GM21390 (cell line): ENCODE measurements at regions not wholly inside any gene's neighbourhood (a gene's known extent, or its start where the extent isn't known, plus 50 kb on each side); places are given as distances from the start of the nearest gene placed in this dataset.

Source experiments
- ATAC-seq: cut with Tn5 transposase; IDR thresholded peaks from one replicate; pipeline ENCODE4 v1.9.1; 2021; ENCODE audit not compliant: unreplicated experiment

DNA sequence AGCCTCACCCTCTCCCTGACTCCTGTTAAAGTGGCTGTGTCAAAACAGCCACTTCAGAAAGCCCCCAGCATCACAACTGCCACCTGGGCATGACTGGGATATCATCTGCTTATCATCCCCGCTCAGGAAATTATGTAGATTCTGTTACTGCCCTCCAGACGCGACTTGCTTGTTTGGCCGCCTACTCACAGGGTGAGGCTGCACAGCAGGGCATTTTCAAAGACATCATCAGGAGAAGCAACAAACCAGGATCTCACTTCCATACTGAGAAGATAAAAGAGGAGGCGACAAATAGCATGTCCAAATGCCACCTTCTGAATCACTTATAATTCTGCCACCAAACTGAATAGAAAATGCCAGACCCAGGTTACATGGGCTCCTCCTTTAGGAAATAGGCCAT, 94.8 kb downstream of the MIS18A start:
- ATAC-seq = no peak

GRCh38 chr21:32183396-32183795, 95.5 kb downstream of the MIS18A start:
- ATAC-seq = no peak

- ATAC-seq = no peak
These were observed 96.4 kb downstream of the MIS18A start for GRCh38 chr21:32182449-32182848.

DNA sequence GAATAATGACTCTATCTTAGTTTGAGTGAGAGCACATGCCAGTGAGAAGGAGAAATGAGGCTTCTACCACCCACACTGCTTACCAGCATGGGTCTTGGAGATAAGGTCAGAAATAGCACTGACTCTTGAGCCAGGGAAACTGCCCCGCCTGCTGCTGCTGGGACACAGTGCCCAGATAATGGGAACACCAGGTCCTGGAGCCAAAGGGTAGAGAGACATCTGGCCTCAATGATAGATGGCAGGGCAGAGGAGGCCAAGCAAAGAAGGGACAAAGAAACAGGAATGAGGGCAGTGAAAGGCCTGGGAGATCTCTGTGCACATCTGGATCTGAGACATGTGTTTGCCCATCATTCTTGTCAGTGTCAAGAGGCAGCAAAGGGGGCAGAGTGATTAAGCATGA, 97.4 kb downstream of the MIS18A start:
- no peak for ATAC-seq

- ATAC-seq = no peak
These were observed 104.0 kb downstream of the MIS18A start for GRCh38 chr21:32174819-32175218.

GRCh38 chr21:32173121-32173724, 105.6 kb downstream of the MIS18A start:
- ATAC-seq = no peak

DNA sequence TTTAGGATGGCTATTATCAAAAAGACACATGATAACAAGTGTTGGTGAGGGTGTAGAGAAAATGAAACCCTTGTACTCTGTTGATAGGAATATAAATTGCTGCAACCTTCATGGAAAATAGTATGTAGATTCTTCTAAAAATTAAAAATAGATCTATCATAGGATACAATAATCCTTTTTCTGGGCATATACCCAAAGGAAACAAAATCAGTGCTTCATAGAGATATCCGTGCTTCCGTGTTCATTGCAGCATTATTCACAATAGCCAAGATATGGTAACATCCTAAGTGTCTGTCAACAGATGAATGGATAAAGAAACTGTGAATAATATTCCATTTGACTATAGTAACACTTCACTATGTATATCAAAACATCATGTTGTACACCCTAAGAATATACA, 106.7 kb downstream of the MIS18A start:
- ATAC-seq = no peak

DNA sequence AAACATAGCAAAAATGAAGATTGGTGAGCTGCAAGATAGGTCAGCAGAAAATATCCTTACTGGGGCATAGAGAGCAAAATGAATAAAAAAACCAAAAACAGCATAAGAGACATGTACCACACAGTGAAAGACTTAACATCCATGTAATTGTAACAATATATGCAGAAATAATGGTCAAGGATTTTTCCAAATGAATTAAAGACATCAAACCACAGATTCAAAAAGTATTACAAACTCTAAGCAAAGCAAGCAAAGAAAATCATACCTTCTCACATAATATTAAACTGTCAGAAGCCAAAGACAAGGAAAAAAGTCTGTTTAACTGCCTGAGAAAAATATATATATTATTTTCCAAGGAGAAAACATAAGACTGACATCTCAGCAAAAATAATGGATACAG, 111.3 kb downstream of the MIS18A start:
- ATAC-seq = no peak

DNA sequence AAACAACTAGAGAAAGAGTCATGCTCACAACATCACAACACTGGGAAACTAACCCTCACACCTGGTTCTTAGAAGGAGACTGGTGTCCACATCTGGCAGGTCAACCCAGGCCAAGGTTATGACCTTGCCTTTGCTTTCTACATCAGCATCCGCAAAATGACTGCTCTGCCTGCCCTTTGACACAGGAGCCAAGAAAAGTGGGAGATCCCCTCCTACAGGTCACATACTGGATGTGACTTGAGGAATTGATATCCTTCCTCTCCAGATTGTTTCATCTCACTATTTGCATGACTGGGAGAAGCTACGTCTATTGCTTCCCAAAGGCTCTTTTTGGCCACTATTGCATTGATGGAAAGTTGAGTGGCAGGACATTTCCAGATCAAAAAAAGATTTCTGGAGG, 115.5 kb downstream of the MIS18A start:
- ATAC-seq = no peak

- no peak for ATAC-seq
These were observed 116.0 kb downstream of the MIS18A start for GRCh38 chr21:32162727-32163320.

DNA sequence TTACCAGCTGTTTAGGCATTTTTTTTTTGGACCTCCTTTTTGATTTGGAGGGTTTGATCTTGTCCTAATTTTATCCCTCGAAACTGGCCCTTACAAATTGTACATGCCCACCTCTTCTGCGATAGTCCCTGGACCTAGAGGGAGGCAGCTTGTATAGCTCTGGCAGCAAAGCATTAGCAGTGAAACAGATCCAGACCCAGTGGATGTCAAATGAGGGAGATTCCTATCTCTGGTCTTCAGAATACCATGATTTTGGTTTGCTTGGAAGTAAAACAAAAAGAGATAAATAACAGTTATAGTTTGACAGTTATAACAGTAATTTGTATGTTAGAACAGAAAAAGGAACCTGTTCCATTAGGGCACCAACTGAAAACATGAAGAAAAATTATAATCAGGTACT, 123.6 kb downstream of the MIS18A start:
- ATAC-seq = no peak

GRCh38 chr21:32147041-32147440, 131.8 kb downstream of the MIS18A start:
- no peak for ATAC-seq

- no peak for ATAC-seq
These were observed 134.0 kb downstream of the MIS18A start for GRCh38 chr21:32144851-32145250.

- no peak for ATAC-seq
These were observed 135.5 kb downstream of the MIS18A start for GRCh38 chr21:32143241-32143939.

GRCh38 chr21:32141318-32141633, 137.6 kb downstream of the MIS18A start:
- ATAC-seq = no peak

DNA sequence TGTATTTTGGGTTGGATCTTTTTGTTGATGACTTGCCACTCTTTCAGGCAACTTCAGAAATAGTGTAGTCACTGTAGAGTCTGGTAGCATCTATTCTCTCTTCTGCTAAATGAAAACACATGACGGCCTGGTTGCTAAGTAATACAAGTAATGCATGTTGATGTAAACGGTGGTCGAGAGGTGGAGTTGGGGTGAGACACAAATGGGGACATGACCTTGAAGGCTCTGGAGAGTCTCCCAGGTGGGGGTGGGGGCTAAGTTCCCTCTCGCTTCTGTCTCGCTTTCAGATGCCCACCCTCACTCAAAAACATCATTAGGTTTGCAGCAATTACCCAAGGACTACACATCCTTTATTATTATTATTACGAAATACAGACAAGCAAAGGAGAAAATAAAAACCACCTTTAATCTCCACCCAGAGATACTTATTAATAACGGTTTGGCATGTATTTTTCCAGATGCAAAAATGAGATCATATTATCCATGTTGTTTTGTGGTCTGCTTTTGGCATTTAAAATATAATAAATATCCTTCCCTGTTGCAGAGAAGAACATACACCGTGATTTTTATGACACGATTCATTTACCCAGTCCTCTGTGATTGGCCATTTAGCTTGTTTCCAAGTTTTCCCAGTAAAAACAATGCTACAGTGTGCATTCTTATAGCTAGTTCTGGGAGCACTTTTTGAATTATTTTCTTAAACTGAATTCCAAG, 138.1 kb downstream of the MIS18A start:
- ATAC-seq = no peak

DNA sequence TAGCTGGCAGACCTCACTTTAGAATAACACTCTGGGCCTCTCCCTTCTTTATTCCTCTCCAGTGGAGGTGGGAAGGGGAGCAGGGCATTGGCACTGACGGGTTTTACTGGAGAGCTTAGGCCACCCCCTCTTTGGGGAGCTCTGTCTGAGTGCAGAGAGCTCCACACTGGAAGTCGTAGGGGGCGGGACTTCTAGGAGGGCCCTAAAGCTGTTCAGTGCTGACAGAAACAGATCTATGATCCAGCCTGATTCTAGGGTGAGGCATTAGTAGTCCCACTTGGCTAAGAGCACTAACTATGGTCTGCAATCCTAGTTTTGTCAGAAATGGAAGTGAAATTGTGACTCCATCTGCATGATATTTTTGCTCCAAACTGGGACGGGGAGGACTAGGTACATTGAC, 138.7 kb downstream of the MIS18A start:
- ATAC-seq = no peak

DNA sequence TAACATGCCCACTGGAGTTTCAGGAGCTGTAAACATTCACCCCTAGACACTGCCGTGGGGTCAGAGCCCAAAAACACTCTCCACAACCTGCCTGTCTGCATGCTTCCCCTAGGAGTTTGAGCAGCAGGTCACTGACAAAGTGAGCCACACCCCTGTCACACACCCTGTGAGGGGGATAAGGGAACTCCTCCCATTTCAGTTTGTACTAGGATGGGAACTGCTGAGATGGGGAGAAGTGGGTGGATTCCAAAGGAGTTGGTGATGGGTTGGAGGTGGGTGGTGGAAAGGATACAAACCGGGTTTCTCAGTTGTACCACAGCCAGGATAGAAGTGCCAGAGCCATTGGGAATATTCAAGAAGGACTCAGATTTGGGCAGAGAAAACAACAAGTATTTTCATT, 140.2 kb downstream of the MIS18A start:
- ATAC-seq = no peak

DNA sequence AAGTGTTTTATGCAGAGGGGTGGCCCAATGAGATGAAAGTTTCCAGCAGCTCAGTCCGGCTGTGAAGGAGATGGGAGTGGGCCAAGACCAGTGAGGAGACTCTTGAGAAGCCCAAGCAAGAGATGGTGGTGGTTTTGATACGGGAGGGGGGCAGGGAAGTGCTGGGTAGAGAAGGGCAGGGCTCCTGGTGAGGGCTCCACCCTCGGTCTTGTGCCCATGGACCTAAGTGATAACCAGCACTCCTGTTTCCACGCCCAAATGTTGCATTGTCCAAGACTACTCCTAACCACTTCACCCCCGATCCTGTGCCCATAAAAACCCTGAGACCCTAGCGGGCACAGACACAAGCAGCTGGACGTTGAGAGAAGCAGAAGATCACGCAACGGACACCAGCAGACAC, 140.9 kb downstream of the MIS18A start:
- ATAC-seq = no peak

DNA sequence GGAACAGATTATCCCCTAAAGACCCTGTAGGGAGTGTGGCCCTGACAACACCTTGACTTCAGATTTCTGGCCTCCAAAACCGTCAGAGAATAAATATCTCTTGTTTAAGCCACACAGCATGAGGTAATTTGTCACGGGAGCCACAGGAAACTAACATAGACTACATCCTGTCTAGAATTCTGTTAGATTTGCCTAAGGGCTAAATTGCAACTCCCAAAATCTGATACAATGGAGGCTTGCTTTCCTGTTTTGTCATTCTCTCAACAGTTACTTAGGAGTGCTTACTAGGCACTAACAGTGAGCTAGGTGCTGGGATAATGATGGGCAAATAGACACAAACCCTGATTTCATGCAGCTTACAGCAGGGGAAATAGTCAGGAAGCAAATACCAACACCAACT, 141.6 kb downstream of the MIS18A start:
- ATAC-seq = no peak

- no peak for ATAC-seq
These were observed 142.3 kb downstream of the MIS18A start for GRCh38 chr21:32136546-32136945.
